SK-N-DZ (cell line): ENCODE measurements at regions not wholly inside any gene's neighbourhood (a gene's known extent, or its start where the extent isn't known, plus 50 kb on each side); places are given as distances from the start of the nearest gene placed in this dataset.
"Not testable (repeated sequence)": the region's sequence is repeated elsewhere in the genome, so short reads cannot be mapped to it uniquely, and the experiment has no call there.

Experiments
- DNase-seq: peaks from one replicate; pipeline ENCODE4 v3.0.0-alpha.2; 2015; ENCODE audit warnings: low spot score

DNA sequence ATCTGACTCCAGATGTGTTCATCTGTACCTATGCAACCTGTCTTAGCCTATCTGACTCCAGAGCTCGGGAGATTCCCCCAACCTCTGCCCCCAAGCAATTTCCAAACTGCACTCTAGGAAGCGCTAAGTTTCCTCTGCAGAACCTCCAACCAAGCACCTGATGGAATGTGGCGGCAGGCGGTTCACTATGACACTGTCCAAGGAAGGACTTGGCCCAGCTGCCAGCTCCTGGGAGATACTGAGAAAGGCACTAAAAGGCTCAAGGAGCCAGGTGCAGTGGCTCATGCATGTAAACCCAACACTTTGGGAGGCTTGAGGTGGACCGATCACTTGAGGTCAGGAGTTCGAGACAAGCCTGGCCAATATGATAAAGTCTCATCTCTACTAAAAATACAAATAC, 244.0 kb downstream of the BCL11B start:
- DNase-seq, result no peak

DNA sequence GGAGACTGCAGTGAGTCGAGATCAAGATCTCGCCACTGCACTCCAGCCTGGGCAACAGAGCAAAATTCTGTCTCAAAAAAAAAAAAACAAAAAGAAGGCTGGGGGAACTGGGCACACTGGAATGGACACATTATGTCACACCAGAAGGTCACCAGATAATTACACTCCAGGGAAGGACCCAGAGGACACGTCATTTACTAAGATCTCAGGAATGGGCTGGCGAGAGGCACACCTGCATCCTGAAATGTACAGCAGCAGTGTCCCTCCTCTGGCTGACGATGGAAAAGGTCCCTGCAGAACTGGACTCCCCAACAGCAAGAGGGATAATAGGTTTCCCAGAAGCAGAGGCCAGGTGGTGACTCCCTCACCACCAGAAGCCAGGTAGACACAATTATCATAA, 243.5 kb downstream of the BCL11B start:
- DNase-seq, result no peak

DNA sequence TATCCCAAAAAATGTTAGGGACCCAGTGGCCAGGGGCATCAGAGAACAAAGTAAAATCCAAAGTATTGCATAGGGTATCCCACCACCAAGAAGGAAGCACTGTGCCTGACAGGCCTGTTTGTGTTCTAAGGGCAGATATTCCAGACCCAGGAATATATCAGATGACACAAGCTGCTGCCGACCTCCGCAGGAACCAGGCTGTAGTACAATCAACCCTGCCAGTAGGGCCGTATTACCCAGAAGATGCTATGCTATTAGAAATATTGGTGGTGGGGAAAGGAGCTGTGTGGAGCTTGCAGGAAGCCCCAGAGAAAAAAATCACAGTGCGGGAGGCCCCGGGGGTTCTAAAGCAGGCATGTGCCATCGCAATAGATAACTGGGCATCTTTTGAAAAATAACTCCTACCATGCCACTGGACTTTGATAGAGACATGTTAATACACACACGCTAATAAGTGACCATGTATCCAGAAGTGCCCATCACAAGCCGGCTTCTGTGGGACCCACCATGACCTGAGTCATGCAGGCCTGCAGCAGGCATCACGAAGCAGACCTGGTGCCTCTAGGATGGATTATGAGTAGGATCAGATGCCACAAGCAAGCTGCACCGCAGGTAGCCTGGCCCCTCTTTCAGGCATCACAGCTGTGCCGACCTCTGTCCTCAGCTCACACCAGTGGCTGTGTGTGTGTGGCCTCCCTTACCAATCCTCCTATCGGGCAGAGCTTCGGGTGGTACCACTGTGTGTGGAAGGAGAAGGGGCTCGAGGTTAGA, 242.7 kb downstream of the BCL11B start:
- no peak for DNase-seq

DNA sequence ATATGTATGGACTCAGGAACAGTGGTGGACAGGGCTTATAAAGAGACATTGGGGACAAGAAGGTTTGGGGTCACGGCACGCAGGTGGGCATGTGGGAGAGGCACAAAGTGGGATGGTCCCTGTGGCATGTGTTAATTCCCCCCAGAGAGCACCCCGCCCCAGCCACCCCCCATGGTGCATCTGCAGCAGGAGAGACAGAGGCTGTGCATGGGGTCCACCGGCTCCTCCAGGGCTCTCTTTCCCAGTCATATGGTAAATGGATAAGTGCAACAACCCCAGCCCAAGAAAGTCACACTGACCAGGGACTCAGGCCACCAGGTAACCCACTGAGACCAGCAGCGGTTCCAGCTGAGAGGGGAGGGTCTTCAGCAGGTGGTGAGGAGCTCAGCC, 242.1 kb downstream of the BCL11B start:
- DNase-seq, result no peak

DNA sequence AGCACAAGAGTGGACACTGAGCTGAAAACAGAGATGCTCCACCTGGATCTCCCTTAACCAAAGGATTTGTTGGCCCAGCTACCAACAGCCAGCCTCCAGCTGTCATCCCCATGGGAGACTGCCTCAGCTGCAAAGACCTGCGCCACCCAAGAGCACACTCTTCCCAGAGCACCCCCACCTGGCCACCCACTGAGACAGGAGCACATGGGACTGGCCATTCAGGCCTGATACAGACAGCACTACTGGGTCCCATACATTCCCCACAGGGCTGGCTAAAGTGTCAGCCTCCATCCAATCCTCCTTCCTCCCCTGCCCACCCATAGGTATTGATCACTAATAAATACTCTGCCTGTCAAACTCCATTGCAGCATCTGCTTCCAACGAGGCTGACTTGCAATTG, 241.5 kb downstream of the BCL11B start:
- DNase-seq, result no peak

DNA sequence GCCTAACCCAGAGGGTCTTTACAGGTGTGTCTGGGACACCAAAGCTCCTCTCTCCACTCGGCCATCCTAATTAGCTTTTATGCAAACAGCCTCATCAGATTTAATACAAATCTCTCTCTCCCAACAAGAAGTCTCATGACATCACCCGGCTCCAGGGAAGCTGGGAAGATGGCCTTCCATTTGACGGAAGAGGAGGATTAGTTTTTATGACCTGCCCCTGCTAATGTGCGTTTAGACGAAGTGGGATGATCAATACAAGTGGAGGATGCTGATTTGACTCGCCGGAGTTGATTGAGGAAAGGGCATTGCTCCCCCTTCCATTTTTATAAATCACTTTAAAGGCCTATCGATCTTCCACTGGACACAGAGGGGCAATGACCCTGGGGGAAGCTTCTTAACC, 239.2 kb downstream of the BCL11B start:
- DNase-seq, result no peak

DNA sequence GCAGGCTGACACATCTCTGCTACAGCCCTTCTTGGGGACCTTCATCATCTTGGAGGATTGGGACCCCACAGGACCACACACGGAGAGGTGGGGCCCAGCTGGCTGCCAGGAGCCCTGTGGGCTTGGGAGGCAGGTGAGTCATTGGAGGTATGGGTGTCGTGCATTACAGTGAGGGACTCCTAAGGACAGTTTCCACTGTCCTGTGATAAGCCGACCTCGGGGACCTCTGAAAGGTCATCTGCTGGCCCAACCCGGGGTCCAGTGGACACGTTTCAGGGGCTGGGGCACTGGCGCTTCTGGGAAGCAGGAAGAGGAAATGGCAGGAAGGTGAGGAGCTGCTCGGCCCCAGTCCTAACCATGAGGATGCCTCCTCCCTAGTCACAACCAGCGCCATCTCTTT, 238.0 kb downstream of the BCL11B start:
- no peak for DNase-seq

DNA sequence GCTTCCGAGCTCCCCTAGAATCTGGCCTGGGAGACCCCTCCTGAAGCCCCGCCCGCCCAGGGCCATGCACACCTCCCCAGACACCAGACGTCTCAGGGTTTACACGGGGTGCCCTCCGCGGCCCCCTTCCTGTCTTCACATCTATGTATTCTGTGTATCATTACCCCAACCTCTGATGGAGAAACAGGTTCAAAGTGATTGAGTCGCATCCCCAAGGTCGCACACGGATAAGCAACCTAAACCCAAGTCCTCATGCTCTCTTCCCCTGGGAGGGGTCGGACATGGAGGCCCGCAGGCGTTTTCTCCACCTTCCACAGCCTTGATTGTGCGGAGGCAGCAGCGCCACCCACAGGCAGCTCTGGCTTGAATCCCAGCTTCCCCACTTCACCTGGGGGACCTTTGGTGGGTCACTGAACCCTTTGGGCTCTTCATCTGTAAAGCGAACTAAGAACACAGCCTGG, 237.3 kb downstream of the BCL11B start:
- DNase-seq, result no peak

DNA sequence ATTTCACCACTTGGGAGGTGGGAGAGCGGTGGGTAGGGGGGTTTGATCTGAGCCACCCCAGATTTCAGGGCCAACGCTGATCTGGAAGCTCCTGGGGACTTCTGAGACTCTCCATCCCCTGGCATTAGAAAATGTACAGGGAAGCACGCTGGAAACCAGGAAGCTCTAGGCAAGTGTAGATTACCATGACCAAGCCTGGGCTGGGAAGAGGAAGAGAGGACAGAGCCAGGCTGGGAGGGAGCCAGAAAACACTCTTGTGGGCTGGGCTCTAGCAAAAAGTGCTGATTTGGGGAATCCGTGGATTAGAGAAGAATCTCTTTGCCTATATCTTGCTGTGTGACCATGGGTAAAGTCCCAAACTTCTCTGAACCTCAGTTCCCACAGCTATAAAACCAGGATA, 236.7 kb downstream of the BCL11B start:
- no peak for DNase-seq

DNA sequence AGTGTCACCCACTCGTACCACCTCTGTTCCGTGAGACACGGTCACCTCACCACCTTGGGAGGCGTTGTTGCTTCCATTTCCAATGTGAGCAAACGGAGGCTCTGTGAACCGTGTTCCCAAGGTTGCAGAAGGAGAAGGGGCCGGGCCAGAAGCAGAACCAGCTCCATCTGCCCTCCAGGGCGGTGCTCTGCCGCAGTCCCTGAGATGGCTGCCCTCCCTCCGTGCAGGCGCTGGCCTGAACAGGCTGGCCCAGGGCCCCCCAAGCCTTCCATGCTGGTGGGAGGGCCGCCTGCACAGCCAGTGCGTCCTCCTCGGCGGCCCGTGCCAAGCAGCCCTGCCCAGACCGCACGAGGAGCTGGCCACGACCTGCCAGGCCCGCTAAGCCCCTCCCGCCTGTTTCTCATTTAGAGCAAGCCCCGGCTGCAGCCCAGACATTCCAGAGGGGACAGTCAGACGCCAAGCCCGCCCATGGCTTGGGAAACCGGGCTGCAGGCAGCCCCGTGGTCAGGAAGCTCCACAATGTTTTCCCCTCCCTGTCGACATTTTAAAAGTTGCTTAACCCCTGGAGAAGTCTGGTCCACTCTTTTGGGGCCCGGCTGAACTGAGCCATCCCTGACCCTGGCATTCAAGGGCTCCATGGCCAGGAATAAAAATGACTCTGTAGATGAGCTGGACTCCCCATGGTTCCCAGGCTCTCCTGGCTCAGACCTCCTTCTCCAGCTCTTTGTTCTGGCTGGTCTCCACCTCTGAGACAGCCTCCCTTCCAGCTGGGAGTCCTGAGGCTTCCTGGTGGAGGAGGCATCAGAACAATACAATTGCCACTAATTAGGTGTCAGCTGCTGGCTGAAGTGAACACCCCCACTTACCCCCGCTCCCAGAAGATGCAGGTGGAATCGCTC, 236.0 kb downstream of the BCL11B start:
- no peak for DNase-seq

DNA sequence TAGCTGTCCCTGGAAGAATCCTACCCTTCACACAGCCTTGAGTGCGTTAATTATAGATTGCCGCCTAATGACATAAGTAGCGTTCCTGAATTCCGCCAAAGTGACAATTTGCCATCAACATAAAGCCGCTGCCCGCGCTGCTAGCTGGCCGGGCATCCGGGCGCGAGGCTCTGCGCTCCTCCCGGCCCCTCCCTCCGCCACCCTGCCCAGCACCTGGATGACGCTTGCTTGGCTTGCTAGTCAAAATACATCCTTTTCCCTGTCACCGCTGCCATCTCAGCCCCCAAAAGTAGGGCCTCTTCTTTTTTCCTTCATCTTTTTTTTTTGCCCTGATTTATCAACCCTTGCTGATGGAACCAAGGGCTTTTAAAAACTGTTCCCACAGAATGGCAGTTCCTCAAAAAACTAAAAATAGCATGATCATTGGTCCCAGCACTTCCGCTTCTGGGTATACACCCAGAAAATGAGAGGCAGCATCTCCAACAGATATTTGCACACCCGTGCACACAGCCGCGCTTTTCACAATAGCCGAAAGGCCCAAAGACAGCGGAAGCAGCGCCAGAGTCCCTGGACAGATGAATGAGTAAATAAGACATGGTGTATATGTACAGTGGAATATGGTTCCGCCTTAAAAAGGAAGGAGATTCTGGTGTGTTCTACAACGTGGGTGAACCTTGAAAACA, 235.2 kb downstream of the BCL11B start:
- no peak for DNase-seq

DNA sequence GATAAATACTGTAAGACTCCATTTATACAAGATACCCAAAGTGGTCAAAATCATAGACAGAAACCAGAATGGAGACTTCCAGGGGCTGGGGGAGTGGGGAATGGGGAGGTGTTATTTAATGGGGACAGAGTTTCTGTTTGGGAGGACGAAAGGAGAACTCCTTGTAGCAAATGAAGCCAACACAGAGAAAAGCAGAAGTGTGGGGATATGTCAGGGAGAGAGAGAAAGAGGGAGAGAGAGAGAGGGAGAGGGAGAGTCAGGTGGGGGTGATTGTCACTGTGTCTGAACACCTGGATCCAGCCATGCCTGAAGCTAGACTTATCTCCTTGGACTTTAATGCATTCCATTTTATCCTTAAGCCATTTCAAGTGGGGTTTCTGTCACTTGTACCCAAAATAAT, 234.7 kb downstream of the BCL11B start:
- not testable (repeated sequence) for DNase-seq

DNA sequence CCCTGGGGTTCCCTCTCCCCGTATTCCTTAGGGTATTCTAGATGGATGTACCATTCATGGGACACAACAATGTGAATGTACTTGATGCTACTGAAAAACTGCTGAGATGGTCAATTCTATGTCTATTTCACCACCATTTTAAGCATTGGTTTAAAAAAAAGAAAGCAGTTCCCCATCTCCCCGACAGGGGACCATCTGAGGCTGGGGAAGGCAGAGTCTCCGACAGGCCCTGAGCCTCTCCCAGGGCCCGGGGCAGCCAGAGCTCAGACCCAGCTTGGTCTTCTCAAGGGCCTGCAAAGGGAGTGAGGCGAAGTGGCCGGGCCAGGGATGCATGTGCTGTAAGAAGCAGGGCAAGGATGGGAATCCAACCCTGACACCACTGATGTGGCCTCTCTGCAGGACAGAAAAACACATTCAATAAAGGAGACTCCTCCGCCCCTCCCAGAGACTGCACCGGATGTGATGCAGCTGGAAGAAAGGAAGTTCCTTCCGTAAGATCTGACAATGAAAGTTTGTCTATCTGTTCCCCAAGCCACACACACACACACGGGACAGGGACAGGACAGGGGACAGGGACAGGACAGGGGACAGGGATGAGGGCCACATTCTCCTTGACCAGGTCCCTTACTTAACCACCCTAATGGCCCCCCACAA, 234.1 kb downstream of the BCL11B start:
- no peak for DNase-seq

DNA sequence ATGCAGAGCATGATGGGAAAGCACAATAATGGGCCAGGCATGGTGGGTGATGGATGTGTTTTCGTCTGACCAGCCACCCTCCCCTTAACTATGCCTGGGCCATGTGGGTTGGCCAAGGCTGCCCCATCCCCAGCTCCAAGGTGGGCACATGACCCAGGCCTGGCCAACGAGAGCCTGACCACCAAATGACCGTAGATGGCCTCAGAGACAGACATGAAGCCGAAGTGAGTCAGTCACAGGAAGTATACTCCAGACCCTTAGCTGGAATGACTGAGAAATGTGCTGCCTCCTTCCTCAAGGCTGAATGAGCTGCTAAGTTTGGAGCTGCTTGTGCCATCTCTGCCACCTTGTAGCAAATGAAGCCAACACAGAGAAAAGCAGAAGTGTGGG, 233.6 kb downstream of the BCL11B start:
- DNase-seq, result no peak

DNA sequence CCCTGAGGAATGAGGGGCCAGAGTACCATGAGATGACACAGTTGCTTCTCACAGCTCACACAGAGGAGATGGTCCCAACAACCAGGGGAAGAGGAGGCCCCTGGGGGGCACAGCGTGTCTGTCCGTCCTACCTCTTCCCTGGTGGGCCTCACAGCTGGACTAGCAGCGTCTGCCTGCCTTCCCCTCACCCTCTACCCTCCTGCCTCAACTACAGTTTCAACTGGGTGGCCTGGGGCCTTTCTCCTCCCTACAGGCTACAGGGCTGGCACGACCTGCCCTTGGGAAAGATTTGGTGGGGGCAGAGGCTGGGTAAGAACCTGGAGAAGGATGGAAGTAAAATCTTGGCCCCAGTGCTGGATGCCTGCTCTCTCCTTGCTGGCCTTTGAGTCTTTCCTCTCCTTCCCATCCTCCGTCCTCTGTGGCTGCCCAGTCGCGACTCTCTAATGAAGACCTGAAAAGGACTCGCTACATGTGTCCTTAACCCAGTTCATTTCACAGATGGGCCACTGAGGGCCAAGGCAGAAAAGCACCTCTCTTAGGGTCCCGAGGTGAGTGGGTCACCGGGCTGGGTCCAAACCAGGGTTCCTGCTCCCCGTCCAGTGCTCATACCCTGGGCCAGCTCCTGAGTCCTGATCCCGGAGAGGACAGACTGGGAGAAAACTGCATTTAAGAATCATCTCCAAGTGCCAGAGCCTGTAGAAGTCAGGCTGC, 232.5 kb downstream of the BCL11B start:
- no peak for DNase-seq

DNA sequence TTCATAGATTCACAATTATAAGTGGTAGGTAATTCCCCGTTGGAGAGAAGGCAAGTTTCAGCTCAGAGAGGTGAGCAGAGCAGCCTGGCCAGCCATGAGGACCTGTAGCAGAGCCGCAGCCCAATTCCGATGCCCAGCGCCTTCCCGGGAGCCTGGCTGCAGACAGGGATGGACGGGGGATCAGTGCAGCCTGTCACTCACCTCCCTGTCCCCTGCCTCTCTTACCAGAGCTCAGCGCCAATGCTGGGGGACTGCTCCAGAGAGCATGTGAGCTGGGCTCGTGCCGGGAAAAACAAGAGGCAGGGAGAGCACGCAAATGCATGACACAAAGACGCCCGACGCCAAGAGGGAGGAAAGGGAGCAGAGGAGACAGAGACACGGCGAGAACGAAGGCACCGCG, 231.9 kb downstream of the BCL11B start:
- DNase-seq, result no peak

DNA sequence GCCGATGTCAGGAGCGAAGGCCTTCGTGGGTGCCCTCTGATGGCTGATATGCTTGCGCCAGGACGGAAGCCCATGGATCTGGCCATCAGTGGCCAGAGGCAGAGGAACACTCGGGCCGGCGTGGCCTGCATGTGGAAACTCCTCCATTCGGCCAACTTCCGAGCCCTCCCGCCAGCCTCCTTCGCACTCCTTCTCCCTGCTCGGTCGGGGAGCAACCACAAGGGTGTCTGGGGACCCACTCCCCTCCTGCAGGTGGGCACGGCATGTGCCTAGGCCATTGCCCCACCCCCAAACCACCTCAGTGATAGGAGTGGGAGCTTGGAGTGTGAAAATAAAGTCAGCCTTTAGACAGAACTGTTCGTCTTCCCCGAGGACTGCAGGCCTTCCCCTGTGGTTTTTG, 231.3 kb downstream of the BCL11B start:
- DNase-seq, result no peak

DNA sequence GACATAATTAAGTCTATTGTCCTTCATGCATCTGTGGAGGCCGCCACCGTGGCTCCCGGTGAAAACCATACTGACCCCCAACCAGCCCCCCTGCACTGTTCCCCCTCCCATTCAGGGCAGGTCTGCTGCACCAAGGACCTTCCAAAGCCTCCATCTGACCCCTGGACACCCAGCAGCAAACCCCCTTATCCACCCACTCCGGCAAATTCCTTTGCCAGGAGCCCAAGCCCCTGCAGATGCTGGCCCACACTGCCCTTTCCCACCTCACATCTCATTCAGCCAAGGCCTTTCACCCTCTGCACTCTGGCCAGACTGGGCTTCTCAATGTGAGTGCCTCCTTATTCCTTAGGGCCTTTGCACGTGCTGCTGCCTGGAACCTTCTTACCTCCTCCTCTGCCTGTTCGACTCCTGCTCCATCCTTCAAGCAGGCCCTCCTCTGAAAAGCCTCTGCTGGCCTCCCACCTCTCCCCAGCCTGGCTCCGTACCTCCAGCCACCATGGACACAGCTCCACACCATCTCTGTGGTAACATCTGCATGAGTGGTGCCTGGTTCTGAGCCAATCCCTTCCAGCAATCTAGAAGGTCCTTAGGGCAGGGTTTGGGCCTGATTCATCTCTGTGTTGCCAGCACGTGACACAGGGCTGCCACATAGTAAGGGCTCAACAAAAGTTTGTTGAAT, 230.7 kb downstream of the BCL11B start:
- DNase-seq, result no peak

DNA sequence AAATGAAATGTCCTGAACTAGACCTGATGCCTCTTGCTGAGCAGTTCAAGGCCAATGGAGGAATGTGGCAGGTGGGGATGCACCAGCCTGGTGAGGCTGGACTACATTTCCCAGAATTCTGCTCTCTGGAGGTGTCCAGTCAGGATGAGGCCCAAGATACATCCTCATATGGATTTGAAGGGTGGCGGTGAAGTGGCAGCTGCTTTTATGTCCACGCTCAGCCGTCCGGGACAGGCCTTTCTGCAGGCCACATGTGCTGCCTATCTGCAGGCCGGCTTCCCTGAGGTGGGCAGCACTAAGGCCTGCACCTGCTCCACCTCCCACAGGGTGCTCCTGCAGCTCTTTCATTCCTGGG, 230.2 kb downstream of the BCL11B start:
- no peak for DNase-seq

DNA sequence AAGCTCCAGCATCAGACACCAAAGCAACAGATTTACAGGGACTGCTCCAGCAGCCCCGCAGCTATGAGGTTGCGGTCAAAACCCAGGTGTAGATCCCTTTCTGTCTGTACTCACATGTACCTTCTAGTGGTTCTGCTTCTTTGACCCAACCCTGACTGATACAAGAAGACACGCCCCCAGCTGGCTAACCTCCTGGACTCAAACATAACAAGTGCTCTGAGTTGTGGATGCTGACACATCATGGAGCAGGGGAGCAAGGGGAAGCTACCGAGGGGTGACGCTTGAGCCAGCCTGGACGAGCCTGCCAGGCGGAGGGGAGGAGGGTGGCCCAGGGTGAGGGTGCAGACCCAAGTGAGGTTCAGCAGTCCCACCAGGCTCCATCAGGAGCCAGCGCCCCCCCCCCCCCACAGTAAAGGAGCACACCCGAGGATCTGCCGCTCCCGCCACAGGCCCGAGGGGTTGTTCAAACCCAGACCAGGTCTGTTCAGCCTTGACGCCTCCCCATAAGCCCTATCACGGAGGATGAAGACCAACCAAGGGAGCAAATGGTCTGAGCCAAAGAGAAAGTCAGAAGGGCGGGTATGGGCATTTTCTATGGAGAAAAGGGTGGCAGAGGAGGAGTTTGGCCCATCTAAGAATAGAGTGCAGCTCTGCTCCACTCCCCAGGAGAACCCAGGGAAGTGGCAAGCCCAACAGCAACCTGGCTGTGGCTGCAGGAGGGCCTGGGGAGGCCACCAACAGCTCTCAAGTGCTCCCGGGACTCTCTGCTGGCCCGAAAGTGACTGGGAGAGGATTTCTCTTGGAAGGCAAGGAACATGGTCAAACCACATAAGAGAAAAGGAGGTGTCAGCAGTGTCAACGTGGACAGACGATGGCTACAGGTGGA, 229.4 kb downstream of the BCL11B start:
- DNase-seq, result no peak
